ENCODE measurements at regions not wholly inside any gene's neighbourhood (a gene's known extent, or its start where the extent isn't known, plus 50 kb on each side); places are given as distances from the start of the nearest gene placed in this dataset.

- no peaks in the 10 kb centered on the region for H3K27me3 ChIP-seq (ENCODE audit: control insufficient read depth, insufficient read depth, low read length)
- no peaks in the 10 kb centered on the region for H3K36me3 ChIP-seq (ENCODE audit: control insufficient read depth, insufficient read depth, low read length)
- DNase-seq (ENCODE audit: low read depth) (no peak), FAIRE-seq (no peak)
- no peak overlapping the region for H3K4me3 ChIP-seq (ENCODE audit: low read depth, low read length)
- TF ChIP-seq CTCF (IDR thresholded peaks at IDR 0.05; ENCODE audit: insufficient read depth, low read length, severe bottlenecking): no peak
Observed at GRCh38 chr6:168387426-168387825, 53.6 kb upstream of the SMOC2 start.

- FAIRE-seq: no peak
- no peak for TF ChIP-seq CTCF (IDR thresholded peaks at IDR 0.05; ENCODE audit: insufficient read depth, low read length, severe bottlenecking)
Observed at GRCh38 chr6:168387911-168388310, 53.1 kb upstream of the SMOC2 start.

GRCh38 chr6:168388641-168389633 lies 52.0 kb upstream of the SMOC2 start:
- FAIRE-seq: no peak
- Histone ChIP-seq H3K36me3 (ENCODE audit: control insufficient read depth, insufficient read depth, low read length) (no peaks in the 10 kb centered on the region), H3K4me3 (ENCODE audit: low read depth, low read length) (no peak overlapping the region), H3K27me3 (ENCODE audit: control insufficient read depth, insufficient read depth, low read length) (no peaks in the 10 kb centered on the region)
- DNase-seq (ENCODE audit: low read depth): no peak
- no peak for TF ChIP-seq CTCF (IDR thresholded peaks at IDR 0.05; ENCODE audit: insufficient read depth, low read length, severe bottlenecking)

More at GRCh38 chr6:168387911-168388310, 53.1 kb upstream of the SMOC2 start:
- no peaks in the 10 kb centered on the region for H3K36me3 ChIP-seq (ENCODE audit: control insufficient read depth, insufficient read depth, low read length)
- H3K27me3 ChIP-seq (ENCODE audit: control insufficient read depth, insufficient read depth, low read length): no peaks in the 10 kb centered on the region
- DNase-seq (ENCODE audit: low read depth): no peak
- no peak overlapping the region for H3K4me3 ChIP-seq (ENCODE audit: low read depth, low read length)

GRCh38 chr6:168390749-168391420 lies 50.1 kb upstream of the SMOC2 start:
- no peak overlapping the region for H3K4me3 ChIP-seq (ENCODE audit: low read depth, low read length)
- no peak for TF ChIP-seq CTCF (IDR thresholded peaks at IDR 0.05; ENCODE audit: insufficient read depth, low read length, severe bottlenecking)
- H3K27me3 ChIP-seq (ENCODE audit: control insufficient read depth, insufficient read depth, low read length): no peaks in the 10 kb centered on the region
- peak; percentile 86 for FAIRE-seq
- no peak for DNase-seq (ENCODE audit: low read depth)
- no peaks in the 10 kb centered on the region for H3K36me3 ChIP-seq (ENCODE audit: control insufficient read depth, insufficient read depth, low read length)

Data from bronchial epithelial cell (primary cell).